GM12864 (cell line): ENCODE measurements at regions not wholly inside any gene's neighbourhood (a gene's known extent, or its start where the extent isn't known, plus 50 kb on each side); places are given as distances from the start of the nearest gene placed in this dataset.

ENCODE experiments used
- DNase-seq: peaks from one replicate; pipeline ENCODE4 v3.0.0-alpha.2; 2011; ENCODE audit warnings: low read depth
- H3K4me3 ChIP-seq: 2 replicates; pipeline ENCODE4 v1.5.1; 2011; ENCODE audit warnings: mild to moderate bottlenecking, low read depth, low read length, control low read depth
- CTCF ChIP-seq: IDR thresholded peaks from 2 replicates; pipeline ENCODE4 v1.5.1; 2011; ENCODE audit warnings: low read depth, mild to moderate bottlenecking, moderate library complexity, low read length, control low read depth, inconsistent platforms; ENCODE audit errors: missing control alignments

- DNase-seq: no peak
- H3K4me3 ChIP-seq: no peak overlapping the region
- no peak for TF ChIP-seq CTCF
These were observed 89.3 kb upstream of the NKD1 start for GRCh38 chr16:50458667-50459495.

- no peak overlapping the region for H3K4me3 ChIP-seq
- no peak for DNase-seq
- no peak for TF ChIP-seq CTCF
These were observed 89.2 kb upstream of the BRD7 start for GRCh38 chr16:50457979-50458491.

- no peak for TF ChIP-seq CTCF
- no peak for DNase-seq
- no peak overlapping the region for H3K4me3 ChIP-seq
These were observed 88.6 kb upstream of the BRD7 start for GRCh38 chr16:50457423-50457822.

GRCh38 chr16:50455288-50455845 is 86.6 kb upstream of the BRD7 start:
- no peak for TF ChIP-seq CTCF
- H3K4me3 ChIP-seq: no peak overlapping the region
- no peak for DNase-seq

- no peak overlapping the region for H3K4me3 ChIP-seq
- no peak for TF ChIP-seq CTCF
- DNase-seq: no peak
These were observed 84.7 kb upstream of the BRD7 start for GRCh38 chr16:50453446-50453845.

GRCh38 chr16:50451951-50452508 is 83.2 kb upstream of the BRD7 start:
- no peak for TF ChIP-seq CTCF
- no peak overlapping the region for H3K4me3 ChIP-seq
- no peak for DNase-seq
